NT2/D1 (cell line): ENCODE measurements at regions not wholly inside any gene's neighbourhood (a gene's known extent, or its start where the extent isn't known, plus 50 kb on each side); places are given as distances from the start of the nearest gene placed in this dataset.

Experiments used
- SUZ12 ChIP-seq: IDR thresholded peaks from 2 replicates; pipeline ENCODE4 v1.6.1; 2011; ENCODE audit not compliant: insufficient read length, insufficient read depth; ENCODE audit errors: extremely low read depth
- YY1 ChIP-seq: IDR thresholded peaks from 2 replicates; pipeline ENCODE4 v1.6.1; 2011; ENCODE audit not compliant: insufficient read length, insufficient read depth
- ZNF274 ChIP-seq: IDR thresholded peaks from 2 replicates; pipeline ENCODE4 v1.6.1; 2011; ENCODE audit warnings: mild to moderate bottlenecking, low read depth, low read length

GRCh38 chr5:173557123-173557903 lies 59.1 kb downstream of the BOD1 start:
- TF ChIP-seq ZNF274 = no peak
- TF ChIP-seq YY1 = no peak
- TF ChIP-seq SUZ12 = no peak
